ENCODE measurements at regions not wholly inside any gene's neighbourhood (a gene's known extent, or its start where the extent isn't known, plus 50 kb on each side); places are given as distances from the start of the nearest gene placed in this dataset.
A peak's percentile ranks its signal among the peaks of the same experiment; 100 is the strongest.

DNA sequence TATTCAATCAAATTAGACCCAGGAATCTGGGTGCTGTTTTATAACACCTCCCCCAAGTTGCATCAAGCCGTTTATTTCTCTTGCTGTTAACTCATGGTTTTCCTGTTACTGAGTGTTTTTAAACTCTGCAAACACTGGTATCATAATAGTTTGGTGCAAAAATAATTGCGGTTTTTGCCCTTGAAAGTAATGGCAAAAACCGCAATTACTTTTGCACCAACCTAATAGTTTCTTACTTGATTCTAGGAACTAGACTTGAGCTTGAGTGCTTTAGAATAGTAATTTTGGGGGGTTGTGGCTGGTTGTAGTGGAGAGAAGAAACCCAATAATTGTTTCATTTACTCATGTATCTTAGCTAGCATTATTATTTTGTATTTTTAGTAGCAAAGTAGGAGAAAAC lies 156.6 kb downstream of the FHIP1A start:
- no peak for ATAC-seq
- intact Hi-C loops (cut with DNase I): no loop called here
- no peak for DNase-seq
- H3K4me3 ChIP-seq: no peak overlapping the region
- H3K36me3 ChIP-seq: no peaks in the 10 kb centered on the region
- H3K4me1 ChIP-seq: no peaks in the 10 kb centered on the region
- H3K27ac ChIP-seq: no peak overlapping the region
- TF ChIP-seq, protein P1, sequence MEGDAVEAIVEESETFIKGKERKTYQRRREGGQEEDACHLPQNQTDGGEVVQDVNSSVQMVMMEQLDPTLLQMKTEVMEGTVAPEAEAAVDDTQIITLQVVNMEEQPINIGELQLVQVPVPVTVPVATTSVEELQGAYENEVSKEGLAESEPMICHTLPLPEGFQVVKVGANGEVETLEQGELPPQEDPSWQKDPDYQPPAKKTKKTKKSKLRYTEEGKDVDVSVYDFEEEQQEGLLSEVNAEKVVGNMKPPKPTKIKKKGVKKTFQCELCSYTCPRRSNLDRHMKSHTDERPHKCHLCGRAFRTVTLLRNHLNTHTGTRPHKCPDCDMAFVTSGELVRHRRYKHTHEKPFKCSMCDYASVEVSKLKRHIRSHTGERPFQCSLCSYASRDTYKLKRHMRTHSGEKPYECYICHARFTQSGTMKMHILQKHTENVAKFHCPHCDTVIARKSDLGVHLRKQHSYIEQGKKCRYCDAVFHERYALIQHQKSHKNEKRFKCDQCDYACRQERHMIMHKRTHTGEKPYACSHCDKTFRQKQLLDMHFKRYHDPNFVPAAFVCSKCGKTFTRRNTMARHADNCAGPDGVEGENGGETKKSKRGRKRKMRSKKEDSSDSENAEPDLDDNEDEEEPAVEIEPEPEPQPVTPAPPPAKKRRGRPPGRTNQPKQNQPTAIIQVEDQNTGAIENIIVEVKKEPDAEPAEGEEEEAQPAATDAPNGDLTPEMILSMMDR (IDR thresholded peaks at IDR 0.05): no peak
- no peaks in the 10 kb centered on the region for H3K9me3 ChIP-seq
- no peaks in the 10 kb centered on the region for H3K27me3 ChIP-seq

DNA sequence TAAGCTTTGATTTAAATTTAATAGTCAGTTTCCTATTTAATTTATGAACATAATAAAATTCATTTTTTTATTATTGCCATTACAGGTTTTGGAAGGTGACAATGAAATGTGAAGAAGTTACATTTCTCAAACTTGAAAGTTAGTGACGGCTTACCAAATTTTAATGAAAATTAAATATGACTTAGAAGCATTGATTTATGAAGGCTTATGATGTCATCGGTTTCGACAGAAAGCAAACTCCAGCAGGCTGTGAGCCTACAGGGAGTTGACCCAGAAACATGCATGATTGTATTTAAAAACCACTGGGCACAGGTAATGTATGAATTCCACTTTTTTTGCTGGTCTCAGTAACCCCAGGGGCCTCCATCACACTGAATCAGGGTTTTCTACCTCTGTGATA lies 157.1 kb downstream of the FHIP1A start:
- no peak for DNase-seq
- TF ChIP-seq, protein P1 (IDR thresholded peaks at IDR 0.05): no peak
- H3K4me1 ChIP-seq: no peaks in the 10 kb centered on the region
- H3K27me3 ChIP-seq: no peaks in the 10 kb centered on the region
- no peaks in the 10 kb centered on the region for H3K9me3 ChIP-seq
- H3K27ac ChIP-seq: no peak overlapping the region
- ATAC-seq: no peak
- intact Hi-C loops (cut with DNase I): no loop called here
- no peaks in the 10 kb centered on the region for H3K36me3 ChIP-seq
- no peak overlapping the region for H3K4me3 ChIP-seq

DNA sequence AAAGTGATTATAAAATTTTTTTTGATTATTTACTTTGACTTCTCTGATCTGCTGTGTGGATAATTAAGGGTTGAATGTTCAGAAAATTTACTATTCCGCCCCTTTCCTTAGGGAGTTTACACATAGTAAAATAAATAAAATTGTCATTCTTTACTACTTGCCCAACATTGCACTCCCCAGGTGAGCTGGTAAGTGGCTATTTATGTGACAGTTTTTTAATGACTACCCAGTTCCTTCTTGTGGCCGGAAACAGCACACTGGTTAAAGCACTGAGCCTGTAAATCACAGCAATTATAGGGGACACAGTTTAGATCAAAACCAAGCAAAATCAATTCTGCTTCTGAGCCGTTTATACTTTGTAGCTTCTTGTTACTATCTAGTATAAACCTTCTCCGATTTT lies 158.1 kb downstream of the FHIP1A start:
- ATAC-seq (no peak), DNase-seq (no peak)
- H3K4me1 ChIP-seq: no peaks in the 10 kb centered on the region
- TF ChIP-seq, protein P1 (IDR thresholded peaks at IDR 0.05): no peak
- no peaks in the 10 kb centered on the region for H3K27me3 ChIP-seq
- no peaks in the 10 kb centered on the region for H3K36me3 ChIP-seq
- no peak overlapping the region for H3K27ac ChIP-seq
- intact Hi-C loops (cut with DNase I): no loop called here
- no peak overlapping the region for H3K4me3 ChIP-seq
- H3K9me3 ChIP-seq: no peaks in the 10 kb centered on the region

DNA sequence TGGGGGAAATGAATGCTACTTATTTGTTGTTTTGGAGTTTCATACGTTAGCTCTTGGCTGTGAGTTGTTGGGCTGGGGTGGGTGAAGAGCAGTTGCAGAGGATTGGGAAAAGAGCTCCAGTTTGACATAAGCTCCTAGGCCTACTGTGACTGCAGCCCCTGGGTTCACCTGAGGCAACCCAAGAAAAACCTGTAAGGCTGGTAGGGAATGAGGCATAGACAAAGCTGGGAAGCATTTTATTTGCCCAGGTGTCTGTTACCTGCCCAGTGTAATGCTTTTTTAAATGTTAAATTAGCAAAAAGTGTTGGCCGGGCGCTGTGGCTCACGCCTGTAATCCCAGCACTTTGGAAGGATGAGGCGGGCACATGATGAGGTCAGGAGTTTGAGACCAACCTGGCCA lies 160.0 kb downstream of the FHIP1A start:
- TF ChIP-seq, protein P1 (IDR thresholded peaks at IDR 0.05): no peak
- H3K4me1 ChIP-seq: no peaks in the 10 kb centered on the region
- intact Hi-C loops (cut with DNase I): no loop called here
- H3K9me3 ChIP-seq: no peaks in the 10 kb centered on the region
- H3K4me3 ChIP-seq: no peak overlapping the region
- H3K36me3 ChIP-seq: no peaks in the 10 kb centered on the region
- H3K27ac ChIP-seq: no peak overlapping the region
- no peak for DNase-seq
- no peaks in the 10 kb centered on the region for H3K27me3 ChIP-seq
- no peak for ATAC-seq

DNA sequence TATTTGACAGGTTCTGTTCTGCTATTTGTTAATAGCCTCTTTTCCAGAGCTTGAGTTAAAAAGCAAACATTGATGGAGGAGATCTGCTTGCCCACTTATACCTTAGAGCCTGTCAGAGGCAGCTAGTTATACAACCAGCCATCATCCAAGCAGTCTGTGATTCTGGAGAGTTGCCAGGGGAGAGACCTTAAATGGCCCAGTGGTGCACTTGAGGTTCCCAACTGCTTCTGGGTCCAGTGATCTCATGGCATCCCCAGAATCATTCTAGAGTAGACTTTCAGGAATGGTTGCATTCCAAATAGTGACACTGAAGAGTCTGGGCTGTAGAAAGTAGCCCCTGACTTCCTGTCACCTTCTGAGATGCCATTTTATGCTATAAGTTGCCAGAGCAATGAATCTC lies 160.7 kb downstream of the FHIP1A start:
- ATAC-seq: peak; percentile 73
- TF ChIP-seq, protein P1 (IDR thresholded peaks at IDR 0.05): no peak
- H3K27ac ChIP-seq: no peak overlapping the region
- no peaks in the 10 kb centered on the region for H3K36me3 ChIP-seq
- intact Hi-C loops (cut with DNase I): no loop called here
- H3K27me3 ChIP-seq: no peaks in the 10 kb centered on the region
- H3K4me3 ChIP-seq: no peak overlapping the region
- no peaks in the 10 kb centered on the region for H3K4me1 ChIP-seq
- no peak for DNase-seq
- H3K9me3 ChIP-seq: no peaks in the 10 kb centered on the region

DNA sequence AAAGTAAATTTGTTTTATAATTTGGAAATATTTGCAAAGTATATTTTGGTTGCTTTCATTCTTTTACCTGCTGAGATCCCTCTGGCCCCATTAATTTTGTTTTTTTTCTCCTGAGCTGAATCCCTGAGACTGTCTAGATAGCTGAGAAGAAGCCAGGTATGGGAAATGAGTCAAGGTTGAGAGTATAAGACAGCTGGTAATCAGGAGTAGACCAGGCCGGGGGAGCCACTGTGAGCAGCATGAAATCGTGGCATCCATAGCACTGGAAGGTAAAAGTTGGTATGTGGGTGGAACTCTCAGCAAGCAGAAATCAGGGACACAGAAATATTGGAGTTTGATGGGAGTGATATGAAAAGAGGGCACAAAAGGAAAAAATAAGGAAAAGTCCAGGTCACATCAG lies 164.5 kb downstream of the FHIP1A start:
- DNase-seq: no peak
- Histone ChIP-seq H3K27me3 (no peaks in the 10 kb centered on the region), H3K36me3 (no peaks in the 10 kb centered on the region), H3K27ac (no peak overlapping the region), H3K4me1 (no peaks in the 10 kb centered on the region), H3K4me3 (no peak overlapping the region), H3K9me3 (no peaks in the 10 kb centered on the region)
- intact Hi-C loops (cut with DNase I): no loop called here
- ATAC-seq: no peak
- TF ChIP-seq, protein P1 (IDR thresholded peaks at IDR 0.05): no peak
